Heart left ventricle (tissue), 16 donors: ENCODE measurements at regions not wholly inside any gene's neighbourhood (a gene's known extent, or its start where the extent isn't known, plus 50 kb on each side); places are given as distances from the start of the nearest gene placed in this dataset.
A peak's percentile ranks its signal among the peaks of the same experiment; 100 is the strongest.

ENCODE experiments used
- ATAC-seq, 4 donors: fragments of 200-7000 bp; cut with Tn5 transposase; one replicate each; pipeline ENCODE4 v1.9.1; 2020 to 2022; ENCODE audit warnings: moderate library complexity in 4 of 4, mild to moderate bottlenecking in 3 of 4, moderate number of reproducible peaks in 1 of 4
- DNase-seq, 5 donors: peaks; one replicate each; pipeline ENCODE4 v3.0.0-alpha.2; 2020
- H3K27ac ChIP-seq, 12 donors: fragments of 200-600 bp; sonication (generic) in 4 of 12; one replicate each; pipeline versions ENCODE4 v1.5.0 to v1.8.0; 2016 to 2022; ENCODE audit warnings: mild to moderate bottlenecking in 2 of 12
- H3K27me3 ChIP-seq, 9 donors: fragments of 200-600 bp; sonication (generic) in 2 of 9; one replicate each; pipeline versions ENCODE4 v1.5.1 to v1.8.0; 2016 to 2022; ENCODE audit warnings: mild to moderate bottlenecking in 3 of 9
- H3K36me3 ChIP-seq, 9 donors: fragments of 200-600 bp; sonication (generic) in 2 of 9; one replicate each; pipeline versions ENCODE4 v1.5.0 to v1.8.0; 2018 to 2022; ENCODE audit warnings: mild to moderate bottlenecking in 2 of 9
- H3K4me1 ChIP-seq, 12 donors: fragments of 200-600 bp; sonication (generic) in 4 of 12; one replicate each; pipeline versions ENCODE4 v1.5.0 to v1.8.0; 2016 to 2022; ENCODE audit warnings: mild to moderate bottlenecking in 3 of 12
- H3K4me3 ChIP-seq, 12 donors: fragments of 200-600 bp; sonication (generic) in 4 of 12; one replicate each; pipeline versions ENCODE4 v1.5.0 to v1.8.0; 2017 to 2022; ENCODE audit warnings: mild to moderate bottlenecking in 9 of 12, moderate library complexity in 4 of 12
- H3K9me3 ChIP-seq, 12 donors: fragments of 200-600 bp; sonication (generic) in 4 of 12; one replicate each; pipeline versions ENCODE4 v1.5.0 to v1.8.0; 2016 to 2022; ENCODE audit warnings: mild to moderate bottlenecking in 1 of 12
- POLR2A ChIP-seq, 2 donors: fragments of 450-650 bp; IDR thresholded peaks; one replicate each; pipeline ENCODE4 v1.6.1; 2017; ENCODE audit warnings: antibody characterized with exemption in 2 of 2, mild to moderate bottlenecking in 2 of 2, moderate library complexity in 2 of 2
- WGBS, 4 donors: extraction: QIAGEN DNeasy Blood & Tissue Kit in 2 of 4; methylation state at CpG; one replicate each; pipeline versions ENCODE4 v1.1.5 to v1.1.7; 2013 to 2018; 5-methylcytosine and 5-hydroxymethylcytosine counted together
- intact Hi-C, 10 donors: fragments of 100-400 bp; cut with DNase I; formaldehyde crosslinking; loops; one replicate each; pipeline versions ENCODE4 v1.11.1 to v1.14.2; 2022
- TF ChIP-seq, protein P1 (sequence below), 12 donors: fragments of 200-600 bp; sonication (generic) in 4 of 12; IDR thresholded peaks; one replicate each; pipeline versions ENCODE4 v1.5.0 to v1.8.0; 2018 to 2022; ENCODE audit warnings: antibody characterized with exemption in 12 of 12, mild to moderate bottlenecking in 5 of 12
- donor health status: ischemic (EF 13 %, LVEDD 7.1; RV severe dilation, severe dysfunction).
- donor health status: healthy with polysubstance abuse.
- donor health status: DM: no; HTN: yes; CAD: no.
- donor health status: DM: no; HTN: no; CAD: no.
- donor health status: ischemic (EF 25% LVEDD 6.9; RV normal size, moderate dysfunction).
- donor health status: ischemic (EF 25% LVEDD 5.7; RV mildly dilated, moderate dysfunction).
- donor health status: healthy.
- donor health status: DM: yes; HTN: yes; CAD: no.
- donor health status: ischemic (EF 35%, LVEDD 5.7; RV mildly dilated, moderate dysfunction).
- donor health status: nonischemic (EF 11% LVEDD 7.7; RV severe dilation, severe dysfunction).
- donor health status: DM: yes; HTN: yes; CAD: no.
- donor health status: PGD.
- donor health status: ischemic (EF 29% LVEDD 5.4; RV normal size, mild dysfunction).
- donor health status: nonischemic (EF 23%, LVEDD 6.1; RV moderate dilation, normal function).

DNA sequence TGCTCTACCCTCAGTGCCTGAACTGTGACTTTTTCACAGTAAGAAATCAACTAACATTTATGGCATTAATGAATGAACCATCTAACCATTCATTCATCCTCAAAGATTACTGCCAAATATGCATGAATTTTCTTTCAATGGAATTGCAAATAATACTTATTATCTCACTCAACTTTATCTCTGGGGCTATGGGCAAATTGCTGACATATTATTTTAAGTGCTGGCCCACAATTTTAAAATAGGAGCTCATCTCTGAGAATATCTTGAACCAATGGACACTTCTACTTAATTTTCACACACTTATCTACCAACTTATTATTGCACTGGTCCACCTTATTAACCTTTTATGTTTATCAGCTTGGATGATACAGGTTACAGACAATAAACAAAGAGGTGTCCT, 182.8 kb downstream of the RBM43 start:
- intact Hi-C loops, result no loop called here
- no peak overlapping the region for H3K27ac ChIP-seq
- TF ChIP-seq, protein P1, sequence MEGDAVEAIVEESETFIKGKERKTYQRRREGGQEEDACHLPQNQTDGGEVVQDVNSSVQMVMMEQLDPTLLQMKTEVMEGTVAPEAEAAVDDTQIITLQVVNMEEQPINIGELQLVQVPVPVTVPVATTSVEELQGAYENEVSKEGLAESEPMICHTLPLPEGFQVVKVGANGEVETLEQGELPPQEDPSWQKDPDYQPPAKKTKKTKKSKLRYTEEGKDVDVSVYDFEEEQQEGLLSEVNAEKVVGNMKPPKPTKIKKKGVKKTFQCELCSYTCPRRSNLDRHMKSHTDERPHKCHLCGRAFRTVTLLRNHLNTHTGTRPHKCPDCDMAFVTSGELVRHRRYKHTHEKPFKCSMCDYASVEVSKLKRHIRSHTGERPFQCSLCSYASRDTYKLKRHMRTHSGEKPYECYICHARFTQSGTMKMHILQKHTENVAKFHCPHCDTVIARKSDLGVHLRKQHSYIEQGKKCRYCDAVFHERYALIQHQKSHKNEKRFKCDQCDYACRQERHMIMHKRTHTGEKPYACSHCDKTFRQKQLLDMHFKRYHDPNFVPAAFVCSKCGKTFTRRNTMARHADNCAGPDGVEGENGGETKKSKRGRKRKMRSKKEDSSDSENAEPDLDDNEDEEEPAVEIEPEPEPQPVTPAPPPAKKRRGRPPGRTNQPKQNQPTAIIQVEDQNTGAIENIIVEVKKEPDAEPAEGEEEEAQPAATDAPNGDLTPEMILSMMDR (IDR thresholded peaks at IDR 0.05), result no peak
- TF ChIP-seq POLR2A (IDR thresholded peaks at IDR 0.05), result no peak
- H3K9me3 ChIP-seq, result peaks cover 0 to 25% (median 2%) of the 10 kb centered on the region in 12 donors
- DNase-seq, result no peak
- no peak for ATAC-seq
- H3K36me3 ChIP-seq, result no peaks in the 10 kb centered on the region
- H3K4me3 ChIP-seq, result no peak overlapping the region
- peaks cover 0 to 7% (median 0%) of the 10 kb centered on the region in 12 donors for H3K4me1 ChIP-seq
- no peaks in the 10 kb centered on the region for H3K27me3 ChIP-seq

DNA sequence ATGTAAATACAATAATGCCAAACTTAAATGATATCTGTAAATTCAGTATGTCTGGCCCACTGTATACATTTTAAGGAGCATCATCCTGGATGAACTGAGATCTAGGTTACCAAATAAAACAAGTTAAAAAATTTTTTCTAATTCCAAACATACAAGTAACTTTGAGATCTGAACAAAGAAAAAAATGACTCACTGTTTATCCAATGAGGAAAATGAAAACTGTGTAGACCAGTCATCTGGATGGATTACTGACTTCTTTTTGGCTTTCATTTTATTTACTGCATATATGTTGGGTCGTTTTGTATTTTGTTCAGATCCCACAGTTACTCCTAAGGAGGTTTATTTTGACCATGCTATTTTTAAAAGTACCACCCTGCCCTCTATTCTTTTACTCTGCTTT, 189.8 kb downstream of the RBM43 start:
- no peaks in the 10 kb centered on the region for H3K4me1 ChIP-seq
- no peak for ATAC-seq
- H3K27me3 ChIP-seq, result no peaks in the 10 kb centered on the region
- no peak for TF ChIP-seq POLR2A (IDR thresholded peaks at IDR 0.05)
- TF ChIP-seq, protein P1 (IDR thresholded peaks at IDR 0.05), result no peak
- intact Hi-C loops, result loop anchor here in 1 of 10 donors (2.0 kb wide), 1 partner anchor 45 kb away; no protein-coding TSS in a partner anchor
- WGBS, 4 donors, result 56 to 66% (median 64%) methylated on average over 1 of the region's 1 CpG
- peaks cover 0 to 15% (median 2%) of the 10 kb centered on the region in 12 donors for H3K9me3 ChIP-seq
- no peak for DNase-seq
- no peak overlapping the region for H3K27ac ChIP-seq
- H3K36me3 ChIP-seq, result no peaks in the 10 kb centered on the region
- no peak overlapping the region for H3K4me3 ChIP-seq

DNA sequence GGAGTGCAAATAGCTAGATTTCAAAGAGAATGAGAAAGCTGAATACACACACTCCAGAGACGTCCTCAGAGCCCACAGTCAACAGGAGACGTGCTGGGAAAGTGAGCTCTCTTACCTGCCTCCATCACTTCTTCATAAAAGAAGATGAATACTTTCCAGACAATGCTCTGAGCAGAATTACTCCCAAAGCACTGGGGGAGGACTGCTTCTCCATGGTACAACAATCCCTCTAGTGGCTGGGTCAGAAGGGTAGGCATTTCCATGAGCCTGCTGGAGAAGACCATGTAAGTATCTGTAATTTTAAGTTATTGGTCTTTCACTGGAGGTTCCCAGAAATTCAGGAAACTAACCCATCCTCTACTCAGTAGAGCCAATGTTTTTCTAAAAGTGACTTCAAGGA, 190.3 kb downstream of the RBM43 start:
- intact Hi-C loops, result no loop called here
- H3K4me1 ChIP-seq, result no peaks in the 10 kb centered on the region
- 32 to 52% (median 42%) methylated on average over 2 of the region's 2 CpGs for WGBS, 4 donors
- H3K27ac ChIP-seq, result no peak overlapping the region
- TF ChIP-seq, protein P1 (IDR thresholded peaks at IDR 0.05), result peak in 4 of 12 donors; percentile 5 to 28 (median 16)
- no peak for TF ChIP-seq POLR2A (IDR thresholded peaks at IDR 0.05)
- DNase-seq (no peak), ATAC-seq (no peak)
- H3K27me3 ChIP-seq, result no peaks in the 10 kb centered on the region
- H3K9me3 ChIP-seq, result peaks cover 0 to 14% (median 2%) of the 10 kb centered on the region in 12 donors
- no peaks in the 10 kb centered on the region for H3K36me3 ChIP-seq
- H3K4me3 ChIP-seq, result no peak overlapping the region

DNA sequence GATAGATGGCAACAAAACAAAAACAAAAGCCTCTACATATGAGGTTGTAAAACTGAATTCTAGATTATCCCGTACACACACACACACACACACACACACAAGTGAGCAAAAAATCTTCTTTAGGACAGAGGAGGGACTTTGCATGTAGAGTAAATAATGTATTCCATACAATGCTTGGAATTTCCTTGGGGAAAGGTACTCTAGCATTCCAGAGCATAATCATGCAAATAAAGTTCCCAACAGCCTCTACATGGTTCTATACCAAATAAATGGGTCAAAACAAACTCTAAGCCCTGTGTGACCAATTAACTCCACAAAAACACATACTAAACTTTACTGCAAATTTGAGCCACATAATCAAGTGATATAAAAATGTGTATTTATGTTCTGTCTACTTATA, 191.4 kb downstream of the RBM43 start:
- no peak overlapping the region for H3K4me3 ChIP-seq
- DNase-seq, result no peak
- no peak for ATAC-seq
- WGBS, 4 donors, result 46 to 70% (median 60%) methylated on average over 1 of the region's 1 CpG
- no peaks in the 10 kb centered on the region for H3K4me1 ChIP-seq
- no peaks in the 10 kb centered on the region for H3K36me3 ChIP-seq
- no peak overlapping the region for H3K27ac ChIP-seq
- H3K9me3 ChIP-seq, result peaks cover 0 to 7% (median 1%) of the 10 kb centered on the region in 12 donors
- intact Hi-C loops, result no loop called here
- no peaks in the 10 kb centered on the region for H3K27me3 ChIP-seq
- no peak for TF ChIP-seq POLR2A (IDR thresholded peaks at IDR 0.05)
- TF ChIP-seq, protein P1 (IDR thresholded peaks at IDR 0.05), result no peak
